Ammon's horn (tissue), 1 donor: ENCODE measurements at regions not wholly inside any gene's neighbourhood (a gene's known extent, or its start where the extent isn't known, plus 50 kb on each side); places are given as distances from the start of the nearest gene placed in this dataset.

Source experiments
- DNase-seq: peaks from one replicate; pipeline ENCODE4 v3.0.0-alpha.2; 2016; ENCODE audit warnings: low spot score

GRCh38 chr13:73934771-73935170 lies 199.4 kb downstream of the KLF12 start:
- DNase-seq = no peak

- no peak for DNase-seq
Observed at GRCh38 chr13:73934215-73934641, 200.0 kb downstream of the KLF12 start.

GRCh38 chr13:73933795-73934194 lies 200.4 kb downstream of the KLF12 start:
- no peak for DNase-seq

GRCh38 chr13:73932091-73932490 lies 202.1 kb downstream of the KLF12 start:
- DNase-seq = no peak

- DNase-seq = no peak
Observed at GRCh38 chr13:73929287-73929932, 204.8 kb downstream of the KLF12 start.

- DNase-seq = no peak
Observed at GRCh38 chr13:73924607-73925006, 209.6 kb downstream of the KLF12 start.

- DNase-seq = no peak
Observed at GRCh38 chr13:73922493-73923393, 211.5 kb downstream of the KLF12 start.

GRCh38 chr13:73918691-73919090 lies 215.5 kb downstream of the KLF12 start:
- no peak for DNase-seq

GRCh38 chr13:73913751-73914518 lies 220.3 kb downstream of the KLF12 start:
- no peak for DNase-seq

GRCh38 chr13:73913079-73913740 lies 221.0 kb downstream of the KLF12 start:
- DNase-seq = no peak

GRCh38 chr13:73911361-73911760 lies 222.8 kb downstream of the KLF12 start:
- DNase-seq = no peak

GRCh38 chr13:73910733-73911132 lies 223.5 kb downstream of the KLF12 start:
- DNase-seq = no peak

GRCh38 chr13:73908809-73909208 lies 225.4 kb downstream of the KLF12 start:
- no peak for DNase-seq

GRCh38 chr13:73904625-73905024 lies 229.6 kb downstream of the KLF12 start:
- no peak for DNase-seq

GRCh38 chr13:73903561-73903960 lies 230.6 kb downstream of the KLF12 start:
- DNase-seq = no peak

- no peak for DNase-seq
Observed at GRCh38 chr13:73902847-73903246, 231.4 kb downstream of the KLF12 start.

- no peak for DNase-seq
Observed at GRCh38 chr13:73902296-73902695, 231.9 kb downstream of the KLF12 start.

GRCh38 chr13:73901324-73902068 lies 232.7 kb downstream of the KLF12 start:
- DNase-seq = no peak

- no peak for DNase-seq
Observed at GRCh38 chr13:73900591-73900990, 233.6 kb downstream of the KLF12 start.

GRCh38 chr13:73898899-73899298 lies 235.3 kb downstream of the KLF12 start:
- DNase-seq = no peak

- DNase-seq = no peak
Observed at GRCh38 chr13:73898276-73898675, 235.9 kb downstream of the KLF12 start.
